ENCODE measurements at regions not wholly inside any gene's neighbourhood (a gene's known extent, or its start where the extent isn't known, plus 50 kb on each side); places are given as distances from the start of the nearest gene placed in this dataset.

DNA sequence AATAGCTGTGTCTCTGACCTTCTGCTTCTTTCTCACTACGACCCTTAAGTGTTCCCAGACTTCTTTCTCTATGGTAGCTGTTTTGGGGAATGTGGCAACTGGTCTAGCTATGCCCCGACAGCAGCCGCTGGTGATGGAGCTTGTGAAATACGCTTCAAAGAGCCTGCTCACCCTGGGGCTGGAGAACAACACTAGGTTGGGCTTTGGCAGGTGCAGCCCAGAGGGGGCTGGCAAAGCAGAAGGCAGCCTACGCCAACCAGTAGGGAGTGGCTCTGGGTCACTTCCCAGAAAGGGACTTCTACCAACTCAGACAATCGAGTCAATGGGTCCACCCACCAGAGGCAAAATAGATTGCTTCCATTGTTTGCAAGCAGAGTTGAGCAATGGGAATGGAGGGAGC is 262.8 kb downstream of the LMO4 start:
- H3K4me3 Mint-ChIP-seq, result no peak overlapping the region
- H3K27ac Mint-ChIP-seq, result no peak overlapping the region
- no peaks in the 10 kb centered on the region for H3K27me3 Mint-ChIP-seq
- CTCF ChIA-PET, result no interaction called here
- no peaks in the 10 kb centered on the region for H3K9me3 ChIP-seq (ENCODE audit: control insufficient read depth in 1 of 2, insufficient read depth in 1 of 2, low read length in 2 of 2)
- POLR2A ChIA-PET, result no interaction called here
- H3K4me3 ChIP-seq (ENCODE audit: low read length), result no peak overlapping the region
- H3K4me1 ChIP-seq (ENCODE audit: insufficient read depth, low read length), result no peaks in the 10 kb centered on the region
- intact Hi-C loops (cut with DNase I, micrococcal nuclease), result no loop called here
- H3K36me3 ChIP-seq (ENCODE audit: insufficient read depth, low read length), result no peaks in the 10 kb centered on the region
- no peak overlapping the region for H3K27ac ChIP-seq (ENCODE audit: low read depth in 1 of 2, low read length in 2 of 2)
- no peak for DNase-seq
- H3K9me3 Mint-ChIP-seq, result no peaks in the 10 kb centered on the region
- ATAC-seq (ENCODE audit: poor library complexity), result no peak
- H3K27me3 ChIP-seq (ENCODE audit: control insufficient read depth in 1 of 2, insufficient read depth in 2 of 2, low read length in 2 of 2), result no peaks in the 10 kb centered on the region
- TF ChIP-seq, protein P1, sequence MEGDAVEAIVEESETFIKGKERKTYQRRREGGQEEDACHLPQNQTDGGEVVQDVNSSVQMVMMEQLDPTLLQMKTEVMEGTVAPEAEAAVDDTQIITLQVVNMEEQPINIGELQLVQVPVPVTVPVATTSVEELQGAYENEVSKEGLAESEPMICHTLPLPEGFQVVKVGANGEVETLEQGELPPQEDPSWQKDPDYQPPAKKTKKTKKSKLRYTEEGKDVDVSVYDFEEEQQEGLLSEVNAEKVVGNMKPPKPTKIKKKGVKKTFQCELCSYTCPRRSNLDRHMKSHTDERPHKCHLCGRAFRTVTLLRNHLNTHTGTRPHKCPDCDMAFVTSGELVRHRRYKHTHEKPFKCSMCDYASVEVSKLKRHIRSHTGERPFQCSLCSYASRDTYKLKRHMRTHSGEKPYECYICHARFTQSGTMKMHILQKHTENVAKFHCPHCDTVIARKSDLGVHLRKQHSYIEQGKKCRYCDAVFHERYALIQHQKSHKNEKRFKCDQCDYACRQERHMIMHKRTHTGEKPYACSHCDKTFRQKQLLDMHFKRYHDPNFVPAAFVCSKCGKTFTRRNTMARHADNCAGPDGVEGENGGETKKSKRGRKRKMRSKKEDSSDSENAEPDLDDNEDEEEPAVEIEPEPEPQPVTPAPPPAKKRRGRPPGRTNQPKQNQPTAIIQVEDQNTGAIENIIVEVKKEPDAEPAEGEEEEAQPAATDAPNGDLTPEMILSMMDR (IDR thresholded peaks at IDR 0.05), result no peak
- H3K4me1 Mint-ChIP-seq (ENCODE audit: low read depth), result no peaks in the 10 kb centered on the region
- no peaks in the 10 kb centered on the region for H3K36me3 Mint-ChIP-seq (ENCODE audit: low read depth)

DNA sequence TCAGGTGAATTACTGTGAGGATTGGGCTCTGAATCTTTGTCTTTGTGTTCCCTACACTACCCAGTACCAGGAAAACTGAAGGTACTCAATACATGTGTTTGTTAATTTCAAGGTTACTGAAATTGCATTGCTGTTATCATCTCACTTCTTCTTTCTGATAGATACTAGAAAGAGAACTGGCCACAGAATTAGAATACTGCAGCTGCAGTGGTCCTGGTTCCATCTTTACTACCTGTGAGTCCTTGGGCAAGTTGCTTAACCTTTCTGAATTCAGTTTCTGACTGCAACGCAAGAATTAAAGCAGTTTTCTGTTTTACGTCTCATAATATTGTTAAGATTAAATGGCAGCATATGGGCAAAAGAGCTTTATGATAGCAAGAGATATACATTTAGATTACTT is 263.5 kb downstream of the LMO4 start:
- H3K27me3 Mint-ChIP-seq, result no peaks in the 10 kb centered on the region
- H3K4me1 Mint-ChIP-seq (ENCODE audit: low read depth), result no peaks in the 10 kb centered on the region
- no peaks in the 10 kb centered on the region for H3K9me3 Mint-ChIP-seq
- no peak overlapping the region for H3K4me3 ChIP-seq (ENCODE audit: low read length)
- intact Hi-C loops (cut with DNase I, micrococcal nuclease), result no loop called here
- no peaks in the 10 kb centered on the region for H3K4me1 ChIP-seq (ENCODE audit: insufficient read depth, low read length)
- H3K27ac ChIP-seq (ENCODE audit: low read depth in 1 of 2, low read length in 2 of 2), result no peak overlapping the region
- DNase-seq (no peak), ATAC-seq (ENCODE audit: poor library complexity) (no peak)
- no peak overlapping the region for H3K4me3 Mint-ChIP-seq
- TF ChIP-seq, protein P1 (IDR thresholded peaks at IDR 0.05), result no peak
- H3K9me3 ChIP-seq (ENCODE audit: control insufficient read depth in 1 of 2, insufficient read depth in 1 of 2, low read length in 2 of 2), result no peaks in the 10 kb centered on the region
- ChIA-PET CTCF (no interaction called here), POLR2A (no interaction called here)
- no peaks in the 10 kb centered on the region for H3K36me3 ChIP-seq (ENCODE audit: insufficient read depth, low read length)
- no peaks in the 10 kb centered on the region for H3K27me3 ChIP-seq (ENCODE audit: control insufficient read depth in 1 of 2, insufficient read depth in 2 of 2, low read length in 2 of 2)
- H3K36me3 Mint-ChIP-seq (ENCODE audit: low read depth), result no peaks in the 10 kb centered on the region
- H3K27ac Mint-ChIP-seq, result no peak overlapping the region

DNA sequence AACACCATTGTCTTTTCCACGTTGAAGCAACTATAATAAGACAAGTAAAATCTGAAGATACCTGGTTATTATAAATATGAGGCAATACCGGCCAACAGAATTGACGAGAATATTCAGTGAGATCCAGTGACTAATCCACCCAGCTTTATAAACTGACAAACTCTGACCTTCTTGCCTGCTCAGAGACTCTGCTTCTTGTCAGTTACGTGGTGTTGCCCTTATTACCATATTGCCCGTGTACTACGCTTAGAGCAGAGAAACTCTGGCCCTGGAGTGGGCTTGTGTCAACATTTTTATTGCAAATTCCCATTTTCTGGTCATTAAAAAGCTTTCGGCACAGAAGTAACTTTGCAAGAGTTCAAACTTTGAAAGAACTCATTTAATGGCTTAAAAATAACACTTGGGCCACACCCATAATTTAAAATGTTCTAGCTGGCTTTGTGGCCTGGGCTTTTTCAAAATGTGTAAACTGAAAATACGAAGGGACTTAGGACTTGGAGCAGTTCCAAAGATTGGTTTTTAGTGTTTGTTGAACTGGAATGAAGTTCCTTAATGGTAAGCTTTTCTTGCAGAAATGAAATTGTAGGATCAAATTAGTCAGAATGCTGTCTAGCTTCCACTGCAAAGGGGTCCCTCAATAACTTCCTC is 266.2 kb downstream of the LMO4 start:
- intact Hi-C loops (cut with DNase I, micrococcal nuclease), result no loop called here
- Histone ChIP-seq H3K27me3 (ENCODE audit: control insufficient read depth in 1 of 2, insufficient read depth in 2 of 2, low read length in 2 of 2) (no peaks in the 10 kb centered on the region), H3K27ac (ENCODE audit: low read depth in 1 of 2, low read length in 2 of 2) (no peak overlapping the region), H3K9me3 (ENCODE audit: control insufficient read depth in 1 of 2, insufficient read depth in 1 of 2, low read length in 2 of 2) (no peaks in the 10 kb centered on the region), H3K4me1 (ENCODE audit: insufficient read depth, low read length) (no peaks in the 10 kb centered on the region), H3K36me3 (ENCODE audit: insufficient read depth, low read length) (no peaks in the 10 kb centered on the region), H3K4me3 (ENCODE audit: low read length) (no peak overlapping the region)
- peaks cover 3% of the 10 kb centered on the region for H3K9me3 Mint-ChIP-seq
- no peak for DNase-seq
- TF ChIP-seq, protein P1 (IDR thresholded peaks at IDR 0.05), result no peak
- no peak for ATAC-seq (ENCODE audit: poor library complexity)
- H3K36me3 Mint-ChIP-seq (ENCODE audit: low read depth), result no peaks in the 10 kb centered on the region
- no peak overlapping the region for H3K27ac Mint-ChIP-seq
- no peaks in the 10 kb centered on the region for H3K4me1 Mint-ChIP-seq (ENCODE audit: low read depth)
- CTCF ChIA-PET, result no interaction called here
- POLR2A ChIA-PET, result no interaction called here
- H3K27me3 Mint-ChIP-seq, result no peaks in the 10 kb centered on the region
- H3K4me3 Mint-ChIP-seq, result no peak overlapping the region

Measured in CD4-positive, alpha-beta T cell (primary cell).